ENCODE measurements at regions not wholly inside any gene's neighbourhood (a gene's known extent, or its start where the extent isn't known, plus 50 kb on each side); places are given as distances from the start of the nearest gene placed in this dataset.

DNA sequence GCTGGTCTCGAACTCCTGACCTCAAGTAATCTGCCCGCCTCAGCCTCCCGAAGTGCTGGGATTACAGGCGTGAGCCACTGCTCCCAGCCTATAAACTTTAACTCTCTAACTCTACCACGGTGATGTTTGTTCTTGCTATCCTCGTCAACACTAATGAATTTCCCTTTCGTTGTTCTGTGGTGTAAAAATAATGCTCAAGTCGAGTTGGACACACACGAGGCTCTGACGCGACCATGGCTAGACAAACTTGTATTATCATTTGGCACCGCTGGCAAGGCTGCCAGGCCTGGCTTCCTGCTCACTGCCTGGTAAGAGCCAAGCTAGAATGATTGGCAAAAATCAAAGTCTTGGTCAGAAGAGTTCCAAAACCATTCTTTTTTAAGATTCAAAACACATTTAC is 167.0 kb upstream of the KLF6 start:
- peak; percentile 83 for ATAC-seq (ENCODE audit: insufficient number of reproducible peaks, low FRiP score, low read depth)
- H3K4me3 ChIP-seq = no peak overlapping the region
- no peaks in the 10 kb centered on the region for H3K36me3 ChIP-seq
- H3K9me3 ChIP-seq = no peaks in the 10 kb centered on the region
- H3K4me1 ChIP-seq (ENCODE audit: control insufficient read depth in 1 of 2, low read depth in 2 of 2) = peaks cover 0 to 23% of the 10 kb centered on the region in 2 donors
- TF ChIP-seq, protein P1, sequence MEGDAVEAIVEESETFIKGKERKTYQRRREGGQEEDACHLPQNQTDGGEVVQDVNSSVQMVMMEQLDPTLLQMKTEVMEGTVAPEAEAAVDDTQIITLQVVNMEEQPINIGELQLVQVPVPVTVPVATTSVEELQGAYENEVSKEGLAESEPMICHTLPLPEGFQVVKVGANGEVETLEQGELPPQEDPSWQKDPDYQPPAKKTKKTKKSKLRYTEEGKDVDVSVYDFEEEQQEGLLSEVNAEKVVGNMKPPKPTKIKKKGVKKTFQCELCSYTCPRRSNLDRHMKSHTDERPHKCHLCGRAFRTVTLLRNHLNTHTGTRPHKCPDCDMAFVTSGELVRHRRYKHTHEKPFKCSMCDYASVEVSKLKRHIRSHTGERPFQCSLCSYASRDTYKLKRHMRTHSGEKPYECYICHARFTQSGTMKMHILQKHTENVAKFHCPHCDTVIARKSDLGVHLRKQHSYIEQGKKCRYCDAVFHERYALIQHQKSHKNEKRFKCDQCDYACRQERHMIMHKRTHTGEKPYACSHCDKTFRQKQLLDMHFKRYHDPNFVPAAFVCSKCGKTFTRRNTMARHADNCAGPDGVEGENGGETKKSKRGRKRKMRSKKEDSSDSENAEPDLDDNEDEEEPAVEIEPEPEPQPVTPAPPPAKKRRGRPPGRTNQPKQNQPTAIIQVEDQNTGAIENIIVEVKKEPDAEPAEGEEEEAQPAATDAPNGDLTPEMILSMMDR (IDR thresholded peaks at IDR 0.05) = no peak
- DNase-seq (ENCODE audit: low spot score) = peak; percentile 61
- peak overlapping the region; percentile 55 to 70 for H3K27ac ChIP-seq
- H3K27me3 ChIP-seq (replicated peaks; ENCODE audit: insufficient read depth) = no peaks in the 10 kb centered on the region

DNA sequence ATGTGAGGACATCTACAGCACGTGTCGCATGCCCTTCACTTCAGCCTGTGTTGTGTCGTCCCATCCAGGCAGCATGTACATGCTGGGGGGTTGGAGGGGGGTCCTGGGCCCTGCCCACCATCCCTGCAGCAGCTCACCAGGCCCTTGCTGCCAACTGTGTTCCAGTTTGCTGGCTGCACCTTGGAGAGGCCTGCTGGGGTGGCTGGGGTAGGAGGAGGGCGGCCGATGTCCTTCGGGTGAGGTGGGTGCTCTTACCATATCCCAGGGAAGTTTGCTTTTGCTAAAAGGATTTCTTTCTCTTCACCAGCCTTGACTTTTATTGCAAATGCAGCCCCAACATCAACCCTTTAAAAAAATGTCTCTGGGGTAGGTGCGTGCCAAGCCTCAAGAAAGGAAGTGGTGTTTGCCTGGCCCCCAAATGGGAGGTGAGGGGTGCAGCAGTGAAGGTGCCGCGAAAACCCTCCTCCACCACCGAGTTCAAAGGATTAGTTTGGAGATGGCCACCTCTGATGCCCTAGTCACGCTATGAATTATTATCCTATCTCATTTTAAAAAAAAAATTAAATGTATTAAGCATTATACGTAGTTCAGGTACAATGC is 165.8 kb upstream of the KLF6 start:
- no peaks in the 10 kb centered on the region for H3K9me3 ChIP-seq
- no peaks in the 10 kb centered on the region for H3K27me3 ChIP-seq (replicated peaks; ENCODE audit: insufficient read depth)
- no peak overlapping the region for H3K4me3 ChIP-seq
- DNase-seq (ENCODE audit: low spot score) (no peak), ATAC-seq (ENCODE audit: insufficient number of reproducible peaks, low FRiP score, low read depth) (no peak)
- peaks cover 4 to 35% of the 10 kb centered on the region in 2 donors for H3K4me1 ChIP-seq (ENCODE audit: control insufficient read depth in 1 of 2, low read depth in 2 of 2)
- TF ChIP-seq, protein P1 (IDR thresholded peaks at IDR 0.05) = no peak
- H3K27ac ChIP-seq = peak overlapping the region in 1 of 2 donors; percentile 55
- no peaks in the 10 kb centered on the region for H3K36me3 ChIP-seq

DNA sequence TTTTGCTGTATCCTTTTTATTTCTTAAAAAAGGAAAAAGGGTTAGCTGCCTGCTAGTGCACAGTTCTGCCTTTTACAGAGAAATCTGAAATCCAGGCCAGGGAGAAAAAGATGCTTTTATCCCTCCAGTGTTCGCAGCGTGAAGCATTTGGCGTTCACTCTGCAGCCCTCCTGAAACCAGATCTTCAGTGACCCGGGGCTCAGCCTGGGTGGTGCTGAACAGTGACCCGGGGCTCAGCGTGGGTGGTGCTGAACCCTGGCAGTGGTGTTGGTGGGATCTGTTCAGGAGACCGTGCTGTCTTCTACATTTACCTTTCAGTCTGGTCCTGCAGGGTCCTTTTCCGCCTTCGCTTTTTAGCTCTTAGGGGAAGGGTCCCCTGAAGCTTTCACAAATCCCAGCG is 164.7 kb upstream of the KLF6 start:
- ATAC-seq (ENCODE audit: insufficient number of reproducible peaks, low FRiP score, low read depth) (no peak), DNase-seq (ENCODE audit: low spot score) (no peak)
- H3K4me1 ChIP-seq (ENCODE audit: control insufficient read depth in 1 of 2, low read depth in 2 of 2) = peaks cover 4 to 35% of the 10 kb centered on the region in 2 donors
- H3K9me3 ChIP-seq = no peaks in the 10 kb centered on the region
- H3K36me3 ChIP-seq = no peaks in the 10 kb centered on the region
- H3K4me3 ChIP-seq = no peak overlapping the region
- H3K27ac ChIP-seq = no peak overlapping the region
- TF ChIP-seq, protein P1 (IDR thresholded peaks at IDR 0.05) = no peak
- no peaks in the 10 kb centered on the region for H3K27me3 ChIP-seq (replicated peaks; ENCODE audit: insufficient read depth)

DNA sequence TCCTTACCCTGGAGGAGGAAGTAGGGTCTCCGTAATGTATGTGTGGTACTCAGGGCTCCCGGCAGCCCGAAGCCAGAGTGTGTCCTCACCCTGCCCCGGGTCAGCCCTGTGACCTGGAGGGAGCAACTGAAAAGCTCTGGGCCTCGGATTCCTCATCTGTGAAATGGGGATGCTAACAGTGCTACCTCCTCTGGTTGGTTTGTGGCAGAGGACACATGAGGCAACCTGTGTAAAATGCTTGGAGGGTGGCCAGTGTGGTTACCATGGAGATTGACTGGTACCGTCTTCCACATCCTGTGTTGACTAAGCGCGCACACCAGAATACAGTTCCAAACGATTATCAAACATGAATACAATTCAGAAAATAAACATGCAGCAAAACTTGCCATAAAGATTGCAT is 163.8 kb upstream of the KLF6 start:
- Histone ChIP-seq H3K27ac (no peak overlapping the region), H3K4me1 (ENCODE audit: control insufficient read depth in 1 of 2, low read depth in 2 of 2) (peaks cover 4 to 29% of the 10 kb centered on the region in 2 donors), H3K9me3 (no peaks in the 10 kb centered on the region), H3K36me3 (no peaks in the 10 kb centered on the region), H3K4me3 (no peak overlapping the region), H3K27me3 (replicated peaks; ENCODE audit: insufficient read depth) (no peaks in the 10 kb centered on the region)
- DNase-seq (ENCODE audit: low spot score) (no peak), ATAC-seq (ENCODE audit: insufficient number of reproducible peaks, low FRiP score, low read depth) (no peak)
- TF ChIP-seq, protein P1 (IDR thresholded peaks at IDR 0.05) = no peak

DNA sequence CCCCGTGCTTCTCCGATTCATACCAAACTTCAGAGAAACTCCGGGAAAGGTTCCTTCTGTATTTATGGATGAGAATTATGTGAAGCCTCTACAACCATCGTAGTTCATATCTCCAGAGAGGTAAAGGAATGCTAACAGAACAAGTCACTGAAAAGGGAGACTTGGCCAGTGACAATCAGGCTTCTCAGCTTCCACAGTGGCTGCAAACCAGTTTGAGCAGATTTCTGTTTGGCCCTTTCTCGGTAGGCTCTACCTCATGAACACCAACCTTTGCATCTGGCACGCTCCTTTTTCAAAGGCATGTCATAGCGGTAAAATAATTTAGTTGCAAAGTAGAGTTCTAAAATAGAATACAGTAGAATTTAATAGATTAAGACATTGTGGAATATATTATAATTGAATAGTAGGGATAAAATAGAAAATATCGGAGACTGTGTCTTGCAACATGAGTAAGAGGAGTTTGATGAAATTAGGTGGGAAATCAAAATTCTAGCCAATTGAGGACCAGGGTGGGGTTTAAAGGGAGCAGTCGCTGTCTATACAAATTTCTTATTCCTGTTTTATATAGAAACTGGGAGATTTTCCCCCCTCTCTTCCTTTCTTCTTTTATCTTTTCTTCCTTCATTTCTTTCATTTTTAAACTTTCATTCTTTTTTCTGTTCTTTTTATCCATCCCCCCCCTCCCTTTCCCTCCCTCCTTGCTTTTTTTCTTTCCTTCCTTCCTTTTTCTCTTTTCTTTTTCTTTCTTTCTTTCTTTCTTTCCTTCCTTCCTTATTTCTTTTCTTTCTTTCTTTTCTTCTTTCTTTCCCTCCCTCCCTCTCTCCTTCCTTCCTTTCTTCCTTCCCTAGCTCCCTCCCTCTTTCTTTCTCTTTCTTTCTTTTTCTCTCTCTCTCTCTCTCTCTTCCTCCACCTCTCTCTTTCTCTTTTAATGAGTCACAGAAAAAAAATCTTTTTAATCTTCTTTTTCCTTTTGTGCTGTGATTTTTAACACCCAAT is 161.5 kb upstream of the KLF6 start:
- DNase-seq (ENCODE audit: low spot score) (no peak), ATAC-seq (ENCODE audit: insufficient number of reproducible peaks, low FRiP score, low read depth) (no peak)
- H3K4me3 ChIP-seq = no peak overlapping the region
- H3K27me3 ChIP-seq (replicated peaks; ENCODE audit: insufficient read depth) = no peaks in the 10 kb centered on the region
- TF ChIP-seq, protein P1 (IDR thresholded peaks at IDR 0.05) = no peak
- no peaks in the 10 kb centered on the region for H3K9me3 ChIP-seq
- H3K4me1 ChIP-seq (ENCODE audit: control insufficient read depth in 1 of 2, low read depth in 2 of 2) = peaks cover 7 to 40% of the 10 kb centered on the region in 2 donors
- no peaks in the 10 kb centered on the region for H3K36me3 ChIP-seq
- H3K27ac ChIP-seq = peak overlapping the region; percentile 69 to 82
